ENCODE measurements at regions not wholly inside any gene's neighbourhood (a gene's known extent, or its start where the extent isn't known, plus 50 kb on each side); places are given as distances from the start of the nearest gene placed in this dataset.

GRCh38 chr6:105892577-105893262, 193.4 kb upstream of the PRDM1 start:
- TF ChIP-seq POLR2A (IDR thresholded peaks at IDR 0.05) (no peak), CTCF (IDR thresholded peaks at IDR 0.05) (no peak)

All from testis (tissue), 2 donors.